Keratinocyte (primary cell): ENCODE measurements at regions not wholly inside any gene's neighbourhood (a gene's known extent, or its start where the extent isn't known, plus 50 kb on each side); places are given as distances from the start of the nearest gene placed in this dataset.

ENCODE experiments used
- DNase-seq: peaks from one replicate; pipeline ENCODE4 v3.0.0-alpha.2; 2011; ENCODE audit warnings: low read depth, missing footprints, low spot score
- FAIRE-seq: peaks from 2 replicates; lab custom pipeline; 2011; peaks lifted over from hg19 to GRCh38; lab: Jason Lieb, UNC
- H2AFZ ChIP-seq: 2 replicates; pipeline ENCODE4 v1.6.0; 2012; ENCODE audit warnings: low read length, control low read depth, inconsistent platforms; ENCODE audit not compliant: control insufficient read depth
- H3K27ac ChIP-seq: 2 replicates; pipeline ENCODE4 v1.5.1; 2011; ENCODE audit warnings: low read length; ENCODE audit not compliant: control insufficient read depth, insufficient read depth
- H3K27me3 ChIP-seq: 3 replicates; pipeline ENCODE4 v1.6.0; 2011; ENCODE audit warnings: low read length; ENCODE audit not compliant: control insufficient read depth, insufficient read depth; ENCODE audit errors: extremely low read depth
- H3K36me3 ChIP-seq, 2 experiments: 2 replicates in 1 of 2; 3 replicates in 1 of 2; pipeline ENCODE4 v1.5.1; 2011; ENCODE audit warnings: low read length in 2 of 2, mild to moderate bottlenecking in 1 of 2; ENCODE audit not compliant: control insufficient read depth in 2 of 2, insufficient read depth in 2 of 2; ENCODE audit errors: extremely low read depth in 1 of 2
- H3K4me1 ChIP-seq: 3 replicates; pipeline ENCODE4 v1.5.1; 2011; ENCODE audit warnings: low read length; ENCODE audit not compliant: control insufficient read depth, insufficient read depth; ENCODE audit errors: extremely low read depth
- H3K4me2 ChIP-seq: 3 replicates; pipeline ENCODE4 v1.6.0; 2011; ENCODE audit warnings: low read depth, low read length; ENCODE audit not compliant: control insufficient read depth, insufficient read depth; ENCODE audit errors: extremely low read depth
- H3K4me3 ChIP-seq, 3 experiments: fragments of 200-600 bp in 1 of 3; sonication (generic) in 1 of 3; 2 replicates in 2 of 3; 3 replicates in 1 of 3; pipeline ENCODE4 v1.5.1; 2011 to 2016; ENCODE audit warnings: low read length in 3 of 3, mild to moderate bottlenecking in 3 of 3, control low read depth in 2 of 3, inconsistent platforms in 1 of 3, low read depth in 1 of 3, mixed read lengths in 1 of 3, mixed run types in 1 of 3, moderate library complexity in 1 of 3; ENCODE audit not compliant: control insufficient read depth in 2 of 3, insufficient read depth in 2 of 3; ENCODE audit errors: extremely low read depth in 1 of 3
- H3K79me2 ChIP-seq: 2 replicates; pipeline ENCODE4 v1.6.0; 2012; ENCODE audit warnings: low read length; ENCODE audit not compliant: control insufficient read depth, insufficient read depth
- H3K9ac ChIP-seq: 3 replicates; pipeline ENCODE4 v1.6.0; 2011; ENCODE audit warnings: low read length; ENCODE audit not compliant: control insufficient read depth, insufficient read depth; ENCODE audit errors: extremely low read depth
- H3K9me1 ChIP-seq: 3 replicates; pipeline ENCODE4 v1.6.0; 2011; ENCODE audit warnings: low read length; ENCODE audit not compliant: control insufficient read depth, insufficient read depth; ENCODE audit errors: extremely low read depth
- H3K9me3 ChIP-seq: 2 replicates; pipeline ENCODE4 v1.5.1; 2012; ENCODE audit warnings: low read depth, low read length; ENCODE audit not compliant: control insufficient read depth
- H4K20me1 ChIP-seq: 3 replicates; pipeline ENCODE4 v1.6.0; 2011; ENCODE audit warnings: low read length; ENCODE audit not compliant: control insufficient read depth, insufficient read depth; ENCODE audit errors: extremely low read depth
- CTCF ChIP-seq, 3 experiments: IDR thresholded peaks in 1 of 3; conservative IDR thresholded peaks in 1 of 3; optimal IDR thresholded peaks in 1 of 3; 2 replicates in 2 of 3; 3 replicates in 1 of 3; pipeline versions ENCODE3 to v1.5.1; 2011; ENCODE audit warnings: low read length in 3 of 3, mild to moderate bottlenecking in 3 of 3, moderate library complexity in 2 of 3, control low read depth in 1 of 3, inconsistent platforms in 1 of 3; ENCODE audit not compliant: insufficient read depth in 2 of 3; ENCODE audit errors: extremely low read depth in 1 of 3
- EZH2 ChIP-seq: IDR thresholded peaks from one replicate; pipeline ENCODE4 v1.6.1; 2012; ENCODE audit warnings: inconsistent platforms, mild to moderate bottlenecking, low read length, moderate library complexity
- dilution Hi-C: fragments of 300-500 bp; cut with MboI; formaldehyde crosslinking; loops from one replicate; pipeline ENCODE4 v1.7.0; 2020; ENCODE audit warnings: low sequenced_read_pairs; ENCODE audit not compliant: extremely low pct_ligation_motif_present

DNA sequence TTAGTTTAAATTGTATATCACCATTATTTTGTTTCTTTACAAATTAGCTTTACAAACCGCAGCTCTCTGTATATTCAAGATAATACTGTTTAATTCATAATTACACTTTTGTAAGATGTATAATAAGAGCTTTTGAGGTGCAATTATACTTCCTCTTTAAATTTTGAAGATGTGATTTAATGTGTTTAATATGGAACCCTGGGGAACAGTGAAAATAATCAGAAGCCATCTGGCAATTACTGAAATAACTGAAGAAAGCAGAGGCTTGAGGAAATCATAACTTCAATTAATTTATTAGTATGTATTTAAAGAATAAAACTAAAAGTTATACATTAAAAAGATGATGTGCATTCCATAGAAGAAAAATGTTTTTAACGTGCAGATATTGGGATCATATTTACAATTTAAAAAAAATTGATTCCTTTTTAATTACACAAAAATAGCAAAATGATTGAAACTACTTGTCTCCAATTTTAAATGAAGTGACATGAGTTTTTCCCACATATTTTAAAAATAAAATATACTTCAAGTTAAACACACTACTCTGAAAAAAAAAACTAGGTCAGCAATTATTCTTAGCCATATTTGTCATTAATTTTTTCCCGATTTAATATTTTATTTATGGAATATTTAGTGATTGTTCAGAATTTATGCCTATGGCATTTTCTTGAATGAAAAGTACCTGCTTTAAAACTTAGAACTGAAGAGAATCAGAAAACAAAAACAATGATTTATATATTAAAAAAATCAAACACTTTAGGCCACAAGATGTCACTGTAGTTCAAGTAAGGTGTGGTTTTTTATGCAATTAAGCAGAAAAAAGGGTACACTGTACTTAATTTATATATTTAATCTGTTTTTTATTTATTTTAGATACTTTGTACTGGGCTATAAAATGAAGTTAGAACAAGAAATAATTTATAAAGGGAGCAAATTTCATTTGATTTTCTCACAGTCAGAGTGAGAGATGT, 942.7 kb upstream of the NDST4 start:
- H3K27me3 ChIP-seq, result no peaks in the 10 kb centered on the region
- H3K79me2 ChIP-seq, result no peaks in the 10 kb centered on the region
- TF ChIP-seq EZH2, result no peak
- TF ChIP-seq CTCF (optimal IDR thresholded peaks at IDR 0.05 in 1 of 3, IDR thresholded peaks at IDR 0.05 in 1 of 3, conservative IDR thresholded peaks at IDR 0.05 in 1 of 3; ENCODE audit: extremely low read depth in 1 of 3, insufficient read depth in 2 of 3, low read length in 3 of 3), result peak in 1 of 3 experiments; percentile 10
- DNase-seq (no peak), FAIRE-seq (no peak)
- no peak overlapping the region for H3K4me2 ChIP-seq
- H3K36me3 ChIP-seq, result no peaks in the 10 kb centered on the region
- H3K9me1 ChIP-seq, result no peaks in the 10 kb centered on the region
- no peaks in the 10 kb centered on the region for H3K4me1 ChIP-seq
- H2AFZ ChIP-seq, result no peak overlapping the region
- H3K9ac ChIP-seq, result no peak overlapping the region
- no peak overlapping the region for H3K4me3 ChIP-seq
- no peaks in the 10 kb centered on the region for H3K9me3 ChIP-seq
- dilution Hi-C loops, result no loop called here
- H4K20me1 ChIP-seq, result no peaks in the 10 kb centered on the region
- H3K27ac ChIP-seq, result no peak overlapping the region

DNA sequence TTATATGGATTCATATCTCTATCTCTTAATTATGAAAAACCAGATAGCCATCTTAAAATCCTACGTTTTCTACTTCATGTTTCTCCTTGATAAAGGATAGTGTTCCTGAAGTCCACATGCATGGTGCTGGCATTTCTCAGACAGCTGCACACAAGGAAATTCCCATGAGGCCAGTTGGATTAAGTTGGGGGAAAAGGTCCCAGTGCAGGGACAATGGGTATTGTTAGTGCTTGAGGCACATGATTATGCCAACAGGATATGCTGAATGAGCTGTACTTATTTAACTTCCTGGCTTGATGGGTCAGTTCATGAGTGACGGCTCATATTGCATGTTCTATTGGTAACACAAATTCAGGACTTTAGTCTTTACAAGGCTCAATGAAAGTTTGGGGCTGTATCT, 913.9 kb upstream of the NDST4 start:
- TF ChIP-seq CTCF (optimal IDR thresholded peaks at IDR 0.05 in 1 of 3, IDR thresholded peaks at IDR 0.05 in 1 of 3, conservative IDR thresholded peaks at IDR 0.05 in 1 of 3; ENCODE audit: extremely low read depth in 1 of 3, insufficient read depth in 2 of 3, low read length in 3 of 3), result no peak
- no peak for TF ChIP-seq EZH2
- DNase-seq, result no peak
- no peak for FAIRE-seq

More for the DNA sequence above, 913.9 kb upstream of the NDST4 start:
- no peak overlapping the region for H3K4me2 ChIP-seq
- H3K9ac ChIP-seq, result no peak overlapping the region
- H3K4me1 ChIP-seq, result no peaks in the 10 kb centered on the region
- H3K79me2 ChIP-seq, result no peaks in the 10 kb centered on the region
- no peak overlapping the region for H3K4me3 ChIP-seq
- H3K27ac ChIP-seq, result no peak overlapping the region
- H3K9me1 ChIP-seq, result no peaks in the 10 kb centered on the region
- H3K27me3 ChIP-seq, result no peaks in the 10 kb centered on the region
- H4K20me1 ChIP-seq, result no peaks in the 10 kb centered on the region
- dilution Hi-C loops, result no loop called here
- no peaks in the 10 kb centered on the region for H3K36me3 ChIP-seq
- no peak overlapping the region for H2AFZ ChIP-seq
- H3K9me3 ChIP-seq, result no peaks in the 10 kb centered on the region
